GM19395 (cell line): ENCODE measurements at regions not wholly inside any gene's neighbourhood (a gene's known extent, or its start where the extent isn't known, plus 50 kb on each side); places are given as distances from the start of the nearest gene placed in this dataset.
"Not testable (repeated sequence)": the region's sequence is repeated elsewhere in the genome, so short reads cannot be mapped to it uniquely, and the experiment has no call there.

Source experiments
- ATAC-seq: cut with Tn5 transposase; IDR thresholded peaks from one replicate; pipeline ENCODE4 v1.9.1; 2021; ENCODE audit warnings: mild to moderate bottlenecking, moderate library complexity; ENCODE audit not compliant: unreplicated experiment

- ATAC-seq, result not testable (repeated sequence)
Measured at GRCh38 chr20:17891131-17891530, 77.5 kb downstream of the SNX5 start.

- no peak for ATAC-seq
Measured at GRCh38 chr20:17890330-17890729, 78.3 kb downstream of the SNX5 start.

- ATAC-seq, result no peak
Measured at GRCh38 chr20:17889226-17889625, 79.4 kb downstream of the SNX5 start.

GRCh38 chr20:17888044-17888443 lies 80.5 kb downstream of the SNX5 start:
- ATAC-seq, result no peak

GRCh38 chr20:17887331-17888030 lies 81.1 kb downstream of the SNX5 start:
- ATAC-seq, result no peak

- ATAC-seq, result no peak
Measured at GRCh38 chr20:17885544-17885943, 83.0 kb downstream of the SNX5 start.

- ATAC-seq, result no peak
Measured at GRCh38 chr20:17885076-17885475, 83.5 kb downstream of the SNX5 start.

GRCh38 chr20:17884307-17885003 lies 84.1 kb downstream of the SNX5 start:
- no peak for ATAC-seq

GRCh38 chr20:17883592-17884306 lies 84.8 kb downstream of the SNX5 start:
- no peak for ATAC-seq

- no peak for ATAC-seq
Measured at GRCh38 chr20:17882834-17883591, 85.6 kb downstream of the SNX5 start.

GRCh38 chr20:17882065-17882833 lies 86.3 kb downstream of the SNX5 start:
- ATAC-seq, result no peak

- ATAC-seq, result no peak
Measured at GRCh38 chr20:17881741-17882064, 86.9 kb downstream of the SNX5 start.

GRCh38 chr20:17878912-17879602 lies 89.5 kb downstream of the SNX5 start:
- ATAC-seq, result peak; percentile 50

- ATAC-seq, result no peak
Measured at GRCh38 chr20:17878069-17878911, 90.3 kb downstream of the SNX5 start.

GRCh38 chr20:17875981-17876385 lies 92.6 kb downstream of the SNX5 start:
- no peak for ATAC-seq

GRCh38 chr20:17875106-17875980 lies 93.3 kb downstream of the SNX5 start:
- no peak for ATAC-seq

GRCh38 chr20:17874271-17875105 lies 94.1 kb downstream of the SNX5 start:
- no peak for ATAC-seq
